Prostate gland (tissue), 2 donors: ENCODE measurements at regions not wholly inside any gene's neighbourhood (a gene's known extent, or its start where the extent isn't known, plus 50 kb on each side); places are given as distances from the start of the nearest gene placed in this dataset.

Experiments
- DNase-seq: peaks from one replicate; pipeline ENCODE4 v3.0.0-alpha.2; 2019; ENCODE audit warnings: low spot score
- H3K27ac ChIP-seq, 2 donors: fragments of 200-600 bp; sonication (generic); 2 replicates each; pipeline ENCODE4 v1.5.1; 2017 to 2019
- H3K27me3 ChIP-seq: fragments of 200-600 bp; sonication (generic); replicated peaks from 2 replicates; pipeline ENCODE4 v1.5.1; 2019; ENCODE audit not compliant: insufficient read depth
- H3K36me3 ChIP-seq, 2 donors: fragments of 200-600 bp; sonication (generic); 1 replicate in 1 of 2; 2 replicates in 1 of 2; pipeline versions ENCODE4 v1.5.1 to v1.8.1; 2017 to 2019
- H3K4me1 ChIP-seq: fragments of 200-600 bp; sonication (generic); replicated peaks from 2 replicates; pipeline ENCODE4 v1.5.1; 2019
- H3K4me3 ChIP-seq, 2 donors: fragments of 200-600 bp; sonication (generic); 2 replicates each; pipeline ENCODE4 v1.5.1; 2017 to 2019
- H3K9me3 ChIP-seq: fragments of 200-600 bp; sonication (generic); 2 replicates; pipeline ENCODE4 v1.5.1; 2017
- CTCF ChIP-seq, 4 experiments: fragments of 200-600 bp in 2 of 4; fragments of 450-650 bp in 2 of 4; sonication (generic) in 2 of 4; IDR thresholded peaks; 1 replicate in 3 of 4; 2 replicates in 1 of 4; pipeline ENCODE4 v1.5.1; 2016 to 2019; ENCODE audit warnings: antibody characterized with exemption in 4 of 4, mild to moderate bottlenecking in 2 of 4, moderate library complexity in 2 of 4
- POLR2A ChIP-seq: fragments of 450-650 bp; IDR thresholded peaks from one replicate; pipeline ENCODE4 v1.6.1; 2016; ENCODE audit warnings: antibody characterized with exemption, mild to moderate bottlenecking
- POLR2AphosphoS5 ChIP-seq: sonication (generic); formaldehyde crosslinking; IDR thresholded peaks from one replicate; pipeline ENCODE4 v1.6.1; 2017; ENCODE audit warnings: antibody characterized with exemption
- WGBS: methylation state at CpG from one replicate; pipeline ENCODE4 v1.1.5; 2018; 5-methylcytosine and 5-hydroxymethylcytosine counted together
- intact Hi-C: fragments of 100-400 bp; cut with DNase I; formaldehyde crosslinking; loops from one replicate; pipeline ENCODE4 v1.14.2; 2022

DNA sequence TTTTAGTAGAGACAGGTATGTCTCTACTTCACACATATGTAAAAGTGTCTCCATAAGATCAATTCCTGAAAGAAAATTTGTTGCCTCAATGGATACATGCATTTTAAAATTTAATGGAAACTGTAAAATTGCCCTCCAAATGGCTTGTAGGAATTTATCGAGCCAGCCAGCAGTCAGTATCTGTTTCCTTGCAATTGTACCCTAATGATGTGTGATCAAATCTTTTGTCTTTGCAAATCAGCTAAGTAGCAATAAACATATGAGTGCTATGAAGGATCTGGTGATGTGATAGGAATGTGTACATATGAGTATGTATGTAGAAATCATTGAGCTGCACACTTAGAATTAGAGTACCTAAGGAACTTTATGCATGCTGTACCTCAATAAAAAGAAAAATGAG, 253.0 kb downstream of the MAFB start:
- no peak for DNase-seq
- H3K36me3 ChIP-seq, result no peaks in the 10 kb centered on the region
- H3K9me3 ChIP-seq, result no peaks in the 10 kb centered on the region
- 98% methylated on average over 1 of the region's 1 CpG for WGBS
- TF ChIP-seq CTCF (IDR thresholded peaks at IDR 0.05) (no peak), POLR2AphosphoS5 (no peak), POLR2A (no peak)
- intact Hi-C loops, result no loop called here
- H3K27me3 ChIP-seq, result no peaks in the 10 kb centered on the region
- no peak overlapping the region for H3K4me3 ChIP-seq
- H3K4me1 ChIP-seq, result no peaks in the 10 kb centered on the region
- no peak overlapping the region for H3K27ac ChIP-seq

GRCh38 chr20:40435146-40435895, 253.7 kb downstream of the MAFB start:
- no peak overlapping the region for H3K27ac ChIP-seq
- H3K9me3 ChIP-seq, result no peaks in the 10 kb centered on the region
- intact Hi-C loops, result no loop called here
- no peaks in the 10 kb centered on the region for H3K27me3 ChIP-seq
- no peaks in the 10 kb centered on the region for H3K36me3 ChIP-seq
- no peaks in the 10 kb centered on the region for H3K4me1 ChIP-seq
- H3K4me3 ChIP-seq, result no peak overlapping the region
- no peak for DNase-seq
- TF ChIP-seq CTCF (IDR thresholded peaks at IDR 0.05) (no peak), POLR2A (no peak), POLR2AphosphoS5 (no peak)
- 92% methylated on average over 4 of the region's 4 CpGs for WGBS

DNA sequence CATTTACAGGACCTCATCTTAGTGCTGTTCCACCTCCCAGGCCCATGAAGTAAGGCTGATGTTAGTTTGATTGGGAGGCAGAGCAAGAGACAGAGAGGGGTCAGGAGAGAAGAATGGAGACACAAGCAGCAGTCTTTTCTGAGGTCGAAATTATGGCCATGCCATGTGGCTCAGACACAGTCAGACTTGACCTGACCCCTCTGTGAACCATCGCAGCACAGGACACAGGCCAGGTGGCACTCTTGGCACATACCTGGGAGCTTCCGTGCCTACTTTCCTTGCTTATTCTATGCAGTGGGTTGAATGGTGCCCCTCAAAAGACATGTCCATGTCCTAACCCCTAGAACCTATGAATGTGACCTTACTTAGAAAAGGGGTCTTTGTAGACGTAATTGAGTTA, 254.9 kb downstream of the MAFB start:
- Histone ChIP-seq H3K9me3 (no peaks in the 10 kb centered on the region), H3K27me3 (no peaks in the 10 kb centered on the region), H3K4me1 (no peaks in the 10 kb centered on the region), H3K4me3 (no peak overlapping the region), H3K36me3 (no peaks in the 10 kb centered on the region), H3K27ac (no peak overlapping the region)
- WGBS, result 88% methylated on average over 4 of the region's 4 CpGs
- no peak for TF ChIP-seq POLR2AphosphoS5
- TF ChIP-seq POLR2A, result no peak
- TF ChIP-seq CTCF (IDR thresholded peaks at IDR 0.05), result no peak
- no peak for DNase-seq
- intact Hi-C loops, result no loop called here

- H3K4me3 ChIP-seq, result no peak overlapping the region
- no peak for DNase-seq
- TF ChIP-seq CTCF (IDR thresholded peaks at IDR 0.05) (no peak), POLR2AphosphoS5 (no peak), POLR2A (no peak)
- H3K4me1 ChIP-seq, result no peaks in the 10 kb centered on the region
- WGBS, result 83% methylated on average over 8 of the region's 8 CpGs
- H3K9me3 ChIP-seq, result no peaks in the 10 kb centered on the region
- no peaks in the 10 kb centered on the region for H3K36me3 ChIP-seq
- intact Hi-C loops, result no loop called here
- no peaks in the 10 kb centered on the region for H3K27me3 ChIP-seq
- H3K27ac ChIP-seq, result no peak overlapping the region
These were observed 255.6 kb downstream of the MAFB start for GRCh38 chr20:40433341-40433861.

- DNase-seq, result no peak
- H3K27me3 ChIP-seq, result no peaks in the 10 kb centered on the region
- intact Hi-C loops, result no loop called here
- H3K27ac ChIP-seq, result no peak overlapping the region
- no peak for TF ChIP-seq POLR2AphosphoS5
- TF ChIP-seq POLR2A, result no peak
- TF ChIP-seq CTCF (IDR thresholded peaks at IDR 0.05), result no peak
- no peaks in the 10 kb centered on the region for H3K36me3 ChIP-seq
- H3K9me3 ChIP-seq, result no peaks in the 10 kb centered on the region
- H3K4me3 ChIP-seq, result no peak overlapping the region
- H3K4me1 ChIP-seq, result no peaks in the 10 kb centered on the region
- WGBS, result 92% methylated on average over 3 of the region's 3 CpGs
These were observed 257.4 kb downstream of the MAFB start for GRCh38 chr20:40431611-40432010.
